SK-N-SH (cell line): ENCODE measurements at regions not wholly inside any gene's neighbourhood (a gene's known extent, or its start where the extent isn't known, plus 50 kb on each side); places are given as distances from the start of the nearest gene placed in this dataset.

ENCODE experiments used
- CTCF ChIA-PET: fragments of 300-600, 350-600 bp; formaldehyde crosslinking; extraction: SDS; loops from one replicate; lab custom pipeline; 2021; lab: Yijun Ruan, JAX
- POLR2A ChIA-PET: fragments of 350-600 bp; sonication (Branson Sonifier 250); formaldehyde crosslinking; extraction: SDS; loops from one replicate; lab custom pipeline; 2020; ENCODE audit warnings: antibody characterized with exemption, inconsistent platforms; lab: Yijun Ruan, JAX
- DNase-seq: peaks from one replicate; pipeline ENCODE4 v3.0.0; 2012
- H2AFZ ChIP-seq: fragments of 200-600 bp; sonication (generic); 2 replicates; pipeline ENCODE4 v1.8.1; 2016; ENCODE audit warnings: antibody characterized with exemption, mild to moderate bottlenecking, low read depth
- H3F3A ChIP-seq: fragments of 200-600 bp; sonication (generic); replicated peaks from 2 replicates; pipeline ENCODE3; 2016; ENCODE audit warnings: antibody characterized with exemption, mild to moderate bottlenecking; ENCODE audit not compliant: insufficient read depth
- H3K27ac ChIP-seq, 2 experiments: fragments of 200-500 bp in 1 of 2; fragments of 200-600 bp in 1 of 2; sonication (Bioruptor generic) in 1 of 2; sonication (generic), shearing (Covaris generic) in 1 of 2; 2 replicates each; pipeline versions ENCODE4 v1.5.1 to v1.6.1; 2014 to 2016; ENCODE audit warnings: low read depth in 2 of 2, inconsistent platforms in 1 of 2, low read length in 1 of 2, mild to moderate bottlenecking in 1 of 2, mixed read lengths in 1 of 2
- H3K27me3 ChIP-seq: fragments of 200-600 bp; sonication (generic), shearing (Covaris generic); 2 replicates; pipeline ENCODE4 v1.6.1; 2016; ENCODE audit warnings: mixed run types; ENCODE audit not compliant: insufficient read depth
- H3K36me3 ChIP-seq, 2 experiments: fragments of 200-500 bp in 1 of 2; fragments of 200-600 bp in 1 of 2; sonication (Bioruptor generic) in 1 of 2; sonication (generic) in 1 of 2; replicated peaks in 1 of 2; 2 replicates each; pipeline versions ENCODE3 to v1.5.1; 2014 to 2016; ENCODE audit warnings: low read length in 1 of 2, mild to moderate bottlenecking in 1 of 2; ENCODE audit not compliant: insufficient read depth in 2 of 2, control insufficient read depth in 1 of 2
- H3K4me1 ChIP-seq, 2 experiments: fragments of 200-500 bp in 1 of 2; fragments of 200-600 bp in 1 of 2; sonication (Bioruptor generic) in 1 of 2; sonication (generic), shearing (Covaris generic) in 1 of 2; 2 replicates each; pipeline versions ENCODE4 v1.5.1 to v1.6.1; 2014 to 2016; ENCODE audit warnings: low read depth in 1 of 2, low read length in 1 of 2, mixed run types in 1 of 2; ENCODE audit not compliant: insufficient read depth in 2 of 2, control insufficient read depth in 1 of 2
- H3K4me2 ChIP-seq: fragments of 200-600 bp; sonication (generic), shearing (Covaris generic); 2 replicates; pipeline ENCODE4 v1.6.1; 2017; ENCODE audit warnings: mixed run types
- H3K4me3 ChIP-seq, 2 experiments: fragments of 200-500 bp in 1 of 2; fragments of 200-600 bp in 1 of 2; sonication (Bioruptor generic) in 1 of 2; sonication (generic), shearing (Covaris generic) in 1 of 2; 2 replicates each; pipeline versions ENCODE4 v1.5.1 to v1.8.1; 2014 to 2016; ENCODE audit warnings: low read depth in 2 of 2, inconsistent platforms in 1 of 2, low read length in 1 of 2, mild to moderate bottlenecking in 1 of 2, mixed read lengths in 1 of 2, moderate library complexity in 1 of 2
- H3K79me2 ChIP-seq: fragments of 200-600 bp; sonication (generic); 2 replicates; pipeline ENCODE4 v1.8.1; 2017; ENCODE audit warnings: mild to moderate bottlenecking; ENCODE audit not compliant: insufficient read depth
- H3K9ac ChIP-seq: fragments of 200-600 bp; sonication (generic); 2 replicates; pipeline ENCODE4 v1.6.1; 2017; ENCODE audit warnings: mixed run types
- H3K9me2 ChIP-seq: fragments of 200-600 bp; sonication (generic); 2 replicates; pipeline ENCODE4 v1.6.1; 2017; ENCODE audit warnings: mixed run types
- H3K9me3 ChIP-seq: fragments of 200-600 bp; sonication (generic); 2 replicates; pipeline ENCODE4 v1.6.1; 2017; ENCODE audit warnings: mixed run types, mild to moderate bottlenecking, moderate library complexity
- H4K20me1 ChIP-seq: fragments of 200-600 bp; sonication (generic); 2 replicates; pipeline ENCODE4 v1.6.1; 2017; ENCODE audit warnings: mild to moderate bottlenecking, mixed run types; ENCODE audit not compliant: insufficient read depth
- CHD2 ChIP-seq: fragments of 150-350 bp; IDR thresholded peaks from 2 replicates; pipeline ENCODE4 v1.6.1; 2018; ENCODE audit warnings: low read length; ENCODE audit not compliant: partially characterized antibody
- ELF1 ChIP-seq: IDR thresholded peaks from 2 replicates; pipeline ENCODE4 v1.4.0; 2012
- EP300 ChIP-seq, 2 experiments: IDR thresholded peaks; 2 replicates each; pipeline versions ENCODE4 v1.4.0 to v1.6.1; 2012; ENCODE audit warnings: borderline replicate concordance in 1 of 2, low read depth in 1 of 2, low read length in 1 of 2
- FOXJ3 ChIP-seq: sonication (generic); formaldehyde crosslinking; IDR thresholded peaks from 2 replicates; pipeline ENCODE4 v1.5.1; 2020; ENCODE audit warnings: mild to moderate bottlenecking, missing genetic modification reagents
- FOXM1 ChIP-seq: IDR thresholded peaks from 2 replicates; pipeline ENCODE4 v1.4.0; 2012; ENCODE audit warnings: low read depth, mild to moderate bottlenecking
- GABPA ChIP-seq: IDR thresholded peaks from 2 replicates; pipeline ENCODE4 v1.4.0; 2012; ENCODE audit warnings: low read depth, mild to moderate bottlenecking
- MEF2A ChIP-seq: IDR thresholded peaks from 2 replicates; pipeline ENCODE4 v1.4.0; 2012; ENCODE audit warnings: low read depth, borderline replicate concordance
- MXI1 ChIP-seq: IDR thresholded peaks from 2 replicates; pipeline ENCODE4 v1.6.1; 2012; ENCODE audit warnings: mild to moderate bottlenecking, low read depth, low read length, improper control_type of control experiment
- NRF1 ChIP-seq: IDR thresholded peaks from 2 replicates; pipeline ENCODE4 v1.6.1; 2012; ENCODE audit warnings: low read depth, mild to moderate bottlenecking, low read length
- POLR2AphosphoS5 ChIP-seq: IDR thresholded peaks from 2 replicates; pipeline ENCODE4 v1.6.1; 2012; ENCODE audit warnings: low read depth, low read length
- RAD21 ChIP-seq: IDR thresholded peaks from 2 replicates; pipeline ENCODE4 v1.6.1; 2012; ENCODE audit warnings: mild to moderate bottlenecking, low read length
- RFX5 ChIP-seq: IDR thresholded peaks from 2 replicates; pipeline ENCODE4 v1.6.1; 2012; ENCODE audit warnings: mild to moderate bottlenecking, improper control_type of control experiment, low read length
- RXRA ChIP-seq: IDR thresholded peaks from 2 replicates; pipeline ENCODE4 v1.4.0; 2012; ENCODE audit warnings: low read depth, mild to moderate bottlenecking, borderline replicate concordance
- SIN3A ChIP-seq: IDR thresholded peaks from 2 replicates; pipeline ENCODE4 v1.6.1; 2012; ENCODE audit warnings: low read depth, mild to moderate bottlenecking, low read length, moderate library complexity, borderline replicate concordance
- SMC3 ChIP-seq: IDR thresholded peaks from 2 replicates; pipeline ENCODE4 v1.6.1; 2012; ENCODE audit warnings: low read depth, low read length, improper control_type of control experiment
- TCF12 ChIP-seq: IDR thresholded peaks from 2 replicates; pipeline ENCODE4 v1.4.0; 2012
- TEAD4 ChIP-seq: IDR thresholded peaks from 2 replicates; pipeline ENCODE4 v1.4.0; 2012; ENCODE audit warnings: mild to moderate bottlenecking, borderline replicate concordance; ENCODE audit not compliant: insufficient read depth
- YY1 ChIP-seq: IDR thresholded peaks from 2 replicates; pipeline ENCODE4 v1.4.0; 2012; ENCODE audit warnings: low read depth, mild to moderate bottlenecking
- WGBS: methylation state at CpG from one replicate; pipeline ENCODE4 v1.1.6; 2017; ENCODE audit warnings: low lambda C conversion rate; 5-methylcytosine and 5-hydroxymethylcytosine counted together
- TF ChIP-seq, protein P1 (sequence below): IDR thresholded peaks from 2 replicates; pipeline ENCODE4; 2012
- TF ChIP-seq, protein P2 (sequence below): fragments of 150-350 bp; IDR thresholded peaks from 2 replicates; pipeline ENCODE4 v1.6.1; 2017; ENCODE audit warnings: antibody characterized with exemption, low read length, low read depth, borderline replicate concordance
- TF ChIP-seq, protein P3 (sequence below): IDR thresholded peaks from 2 replicates; pipeline ENCODE4 v1.6.1; 2012; ENCODE audit warnings: mild to moderate bottlenecking, low read depth, low read length, moderate library complexity
- TF ChIP-seq, protein P4 (sequence below): IDR thresholded peaks from 2 replicates; pipeline ENCODE4 v1.4.0; 2012; ENCODE audit warnings: low read depth, borderline replicate concordance
- TF ChIP-seq, protein P5 (sequence below): fragments of 200-600 bp; sonication (generic); IDR thresholded peaks from 2 replicates; pipeline ENCODE4 v1.6.1; 2017; ENCODE audit warnings: antibody characterized with exemption, mild to moderate bottlenecking, moderate library complexity

DNA sequence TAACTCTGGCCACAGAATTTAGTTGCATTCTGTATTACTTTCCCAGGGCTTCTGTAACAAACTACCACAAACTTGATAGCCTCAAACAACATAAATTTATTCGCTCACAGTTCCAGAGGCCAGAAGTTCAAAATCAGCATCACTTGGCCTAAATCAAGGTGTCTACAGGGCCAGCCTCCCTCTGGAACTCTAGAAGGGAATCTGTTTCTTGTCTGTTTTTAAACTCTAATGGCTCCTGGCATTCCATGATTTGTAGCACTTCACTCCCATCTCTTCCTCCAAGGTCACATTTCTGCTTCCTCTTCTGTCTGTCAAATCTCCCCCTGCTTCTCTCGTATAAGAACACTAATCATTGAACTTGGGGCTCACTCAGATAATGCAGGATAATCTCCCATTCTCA is 151.9 kb upstream of the ARPP21 start:
- Histone ChIP-seq H3K27me3 (no peaks in the 10 kb centered on the region), H4K20me1 (no peaks in the 10 kb centered on the region), H3K9me2 (no peaks in the 10 kb centered on the region), H3K4me1 (peaks cover 0 to 5% of the 10 kb centered on the region in 2 experiments; a peak in 2 of 4 replicates), H3K4me2 (no peak overlapping the region), H3K36me3 (no peaks in the 10 kb centered on the region), H3K4me3 (no peak overlapping the region), H3K27ac (no peak overlapping the region), H3F3A (no peaks in the 10 kb centered on the region), H3K79me2 (no peaks in the 10 kb centered on the region), H2AFZ (no peak overlapping the region), H3K9ac (no peak overlapping the region), H3K9me3 (no peaks in the 10 kb centered on the region)
- CTCF ChIA-PET, result no interaction called here
- TF ChIP-seq RXRA (no peak), TEAD4 (no peak), RAD21 (no peak), POLR2AphosphoS5 (no peak), FOXJ3 (CRISPR knock-in tag) (no peak), NRF1 (no peak), RFX5 (no peak), MEF2A (no peak)
- TF ChIP-seq, protein P1, sequence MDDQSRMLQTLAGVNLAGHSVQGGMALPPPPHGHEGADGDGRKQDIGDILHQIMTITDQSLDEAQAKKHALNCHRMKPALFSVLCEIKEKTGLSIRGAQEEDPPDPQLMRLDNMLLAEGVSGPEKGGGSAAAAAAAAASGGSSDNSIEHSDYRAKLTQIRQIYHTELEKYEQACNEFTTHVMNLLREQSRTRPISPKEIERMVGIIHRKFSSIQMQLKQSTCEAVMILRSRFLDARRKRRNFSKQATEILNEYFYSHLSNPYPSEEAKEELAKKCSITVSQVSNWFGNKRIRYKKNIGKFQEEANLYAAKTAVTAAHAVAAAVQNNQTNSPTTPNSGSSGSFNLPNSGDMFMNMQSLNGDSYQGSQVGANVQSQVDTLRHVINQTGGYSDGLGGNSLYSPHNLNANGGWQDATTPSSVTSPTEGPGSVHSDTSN, result no peak
- POLR2A ChIA-PET, result no interaction called here
- WGBS, result 67% methylated on average over 2 of the region's 2 CpGs
- peak; percentile 10 for DNase-seq

DNA sequence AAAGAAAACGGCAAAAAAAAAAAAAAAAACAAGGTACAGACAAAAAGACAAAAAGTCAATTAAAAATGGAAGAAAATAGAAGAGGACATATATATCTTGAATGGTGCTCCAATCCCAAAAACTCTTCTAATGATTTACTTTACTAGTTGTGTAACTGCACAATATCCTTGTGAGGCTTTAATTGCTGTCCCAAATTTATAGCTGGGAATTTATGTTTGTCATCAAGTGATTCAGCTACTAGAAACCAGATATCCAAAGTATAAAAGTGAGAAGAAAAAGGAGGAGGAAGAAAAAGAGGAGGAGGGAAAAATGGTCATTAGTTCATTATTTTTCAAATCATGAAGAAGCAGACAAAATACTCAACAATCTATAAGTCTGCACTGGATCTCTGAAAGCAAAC is 150.8 kb upstream of the ARPP21 start:
- CTCF ChIA-PET, result interaction anchor here (0.9 kb wide), 1 partner anchor 11 kb away, joined by 5 read pairs; no protein-coding TSS in a partner anchor
- no peak for DNase-seq
- Histone ChIP-seq H3F3A (no peaks in the 10 kb centered on the region), H3K4me3 (no peak overlapping the region), H3K9me2 (no peaks in the 10 kb centered on the region), H3K4me2 (no peak overlapping the region), H3K36me3 (no peaks in the 10 kb centered on the region), H3K27ac (no peak overlapping the region), H3K79me2 (no peaks in the 10 kb centered on the region), H3K27me3 (no peaks in the 10 kb centered on the region), H3K9me3 (no peaks in the 10 kb centered on the region), H3K9ac (no peak overlapping the region), H2AFZ (no peak overlapping the region), H4K20me1 (no peaks in the 10 kb centered on the region), H3K4me1 (no peaks in the 10 kb centered on the region)
- POLR2A ChIA-PET, result no interaction called here
- WGBS, result 47% methylated on average over 1 of the region's 1 CpG
- TF ChIP-seq SMC3 (no peak), MEF2A (no peak), CHD2 (no peak), TCF12 (no peak), YY1 (no peak), EP300 (IDR thresholded peaks at IDR 0.05; ENCODE audit: borderline replicate concordance in 1 of 2, low read depth in 1 of 2, low read length in 1 of 2) (no peak), ELF1 (no peak), FOXM1 (no peak), MXI1 (no peak), SIN3A (no peak), GABPA (no peak), NRF1 (no peak)
- TF ChIP-seq, protein P2, sequence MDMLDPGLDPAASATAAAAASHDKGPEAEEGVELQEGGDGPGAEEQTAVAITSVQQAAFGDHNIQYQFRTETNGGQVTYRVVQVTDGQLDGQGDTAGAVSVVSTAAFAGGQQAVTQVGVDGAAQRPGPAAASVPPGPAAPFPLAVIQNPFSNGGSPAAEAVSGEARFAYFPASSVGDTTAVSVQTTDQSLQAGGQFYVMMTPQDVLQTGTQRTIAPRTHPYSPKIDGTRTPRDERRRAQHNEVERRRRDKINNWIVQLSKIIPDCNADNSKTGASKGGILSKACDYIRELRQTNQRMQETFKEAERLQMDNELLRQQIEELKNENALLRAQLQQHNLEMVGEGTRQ, result no peak
- TF ChIP-seq, protein P3, sequence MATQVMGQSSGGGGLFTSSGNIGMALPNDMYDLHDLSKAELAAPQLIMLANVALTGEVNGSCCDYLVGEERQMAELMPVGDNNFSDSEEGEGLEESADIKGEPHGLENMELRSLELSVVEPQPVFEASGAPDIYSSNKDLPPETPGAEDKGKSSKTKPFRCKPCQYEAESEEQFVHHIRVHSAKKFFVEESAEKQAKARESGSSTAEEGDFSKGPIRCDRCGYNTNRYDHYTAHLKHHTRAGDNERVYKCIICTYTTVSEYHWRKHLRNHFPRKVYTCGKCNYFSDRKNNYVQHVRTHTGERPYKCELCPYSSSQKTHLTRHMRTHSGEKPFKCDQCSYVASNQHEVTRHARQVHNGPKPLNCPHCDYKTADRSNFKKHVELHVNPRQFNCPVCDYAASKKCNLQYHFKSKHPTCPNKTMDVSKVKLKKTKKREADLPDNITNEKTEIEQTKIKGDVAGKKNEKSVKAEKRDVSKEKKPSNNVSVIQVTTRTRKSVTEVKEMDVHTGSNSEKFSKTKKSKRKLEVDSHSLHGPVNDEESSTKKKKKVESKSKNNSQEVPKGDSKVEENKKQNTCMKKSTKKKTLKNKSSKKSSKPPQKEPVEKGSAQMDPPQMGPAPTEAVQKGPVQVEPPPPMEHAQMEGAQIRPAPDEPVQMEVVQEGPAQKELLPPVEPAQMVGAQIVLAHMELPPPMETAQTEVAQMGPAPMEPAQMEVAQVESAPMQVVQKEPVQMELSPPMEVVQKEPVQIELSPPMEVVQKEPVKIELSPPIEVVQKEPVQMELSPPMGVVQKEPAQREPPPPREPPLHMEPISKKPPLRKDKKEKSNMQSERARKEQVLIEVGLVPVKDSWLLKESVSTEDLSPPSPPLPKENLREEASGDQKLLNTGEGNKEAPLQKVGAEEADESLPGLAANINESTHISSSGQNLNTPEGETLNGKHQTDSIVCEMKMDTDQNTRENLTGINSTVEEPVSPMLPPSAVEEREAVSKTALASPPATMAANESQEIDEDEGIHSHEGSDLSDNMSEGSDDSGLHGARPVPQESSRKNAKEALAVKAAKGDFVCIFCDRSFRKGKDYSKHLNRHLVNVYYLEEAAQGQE, result no peak
- TF ChIP-seq, protein P4, sequence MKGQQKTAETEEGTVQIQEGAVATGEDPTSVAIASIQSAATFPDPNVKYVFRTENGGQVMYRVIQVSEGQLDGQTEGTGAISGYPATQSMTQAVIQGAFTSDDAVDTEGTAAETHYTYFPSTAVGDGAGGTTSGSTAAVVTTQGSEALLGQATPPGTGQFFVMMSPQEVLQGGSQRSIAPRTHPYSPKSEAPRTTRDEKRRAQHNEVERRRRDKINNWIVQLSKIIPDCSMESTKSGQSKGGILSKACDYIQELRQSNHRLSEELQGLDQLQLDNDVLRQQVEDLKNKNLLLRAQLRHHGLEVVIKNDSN, result no peak
- TF ChIP-seq, protein P5, sequence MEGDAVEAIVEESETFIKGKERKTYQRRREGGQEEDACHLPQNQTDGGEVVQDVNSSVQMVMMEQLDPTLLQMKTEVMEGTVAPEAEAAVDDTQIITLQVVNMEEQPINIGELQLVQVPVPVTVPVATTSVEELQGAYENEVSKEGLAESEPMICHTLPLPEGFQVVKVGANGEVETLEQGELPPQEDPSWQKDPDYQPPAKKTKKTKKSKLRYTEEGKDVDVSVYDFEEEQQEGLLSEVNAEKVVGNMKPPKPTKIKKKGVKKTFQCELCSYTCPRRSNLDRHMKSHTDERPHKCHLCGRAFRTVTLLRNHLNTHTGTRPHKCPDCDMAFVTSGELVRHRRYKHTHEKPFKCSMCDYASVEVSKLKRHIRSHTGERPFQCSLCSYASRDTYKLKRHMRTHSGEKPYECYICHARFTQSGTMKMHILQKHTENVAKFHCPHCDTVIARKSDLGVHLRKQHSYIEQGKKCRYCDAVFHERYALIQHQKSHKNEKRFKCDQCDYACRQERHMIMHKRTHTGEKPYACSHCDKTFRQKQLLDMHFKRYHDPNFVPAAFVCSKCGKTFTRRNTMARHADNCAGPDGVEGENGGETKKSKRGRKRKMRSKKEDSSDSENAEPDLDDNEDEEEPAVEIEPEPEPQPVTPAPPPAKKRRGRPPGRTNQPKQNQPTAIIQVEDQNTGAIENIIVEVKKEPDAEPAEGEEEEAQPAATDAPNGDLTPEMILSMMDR, result no peak
